RWPE2 (cell line): ENCODE measurements at regions not wholly inside any gene's neighbourhood (a gene's known extent, or its start where the extent isn't known, plus 50 kb on each side); places are given as distances from the start of the nearest gene placed in this dataset.
A peak's percentile ranks its signal among the peaks of the same experiment; 100 is the strongest.

Experiments used
- ATAC-seq: fragments of 200-7000 bp; cut with Tn5 transposase; 3 replicates; pipeline ENCODE4 v1.9.1; 2021; ENCODE audit warnings: low read depth
- DNase-seq: peaks from one replicate; pipeline ENCODE4 v3.0.0-alpha.2; 2020; ENCODE audit warnings: low spot score
- H3K27ac ChIP-seq: fragments of 450-650 bp; 2 replicates; pipeline ENCODE4 v1.5.1; 2017; ENCODE audit warnings: mild to moderate bottlenecking; ENCODE audit not compliant: poor library complexity, severe bottlenecking
- H3K27me3 ChIP-seq: fragments of 250-450 bp; sonication (Bioruptor Pico); 2 replicates; pipeline ENCODE4 v1.5.1; 2021; ENCODE audit warnings: mild to moderate bottlenecking, moderate library complexity; ENCODE audit not compliant: insufficient read depth, poor library complexity, severe bottlenecking
- H3K36me3 ChIP-seq: fragments of 250-450 bp; sonication (Bioruptor Pico); 2 replicates; pipeline ENCODE4 v1.5.1; 2020; ENCODE audit warnings: low read depth, mild to moderate bottlenecking, moderate library complexity
- H3K4me1 ChIP-seq: fragments of 250-450 bp; sonication (Bioruptor Pico); 2 replicates; pipeline ENCODE4 v1.5.1; 2021; ENCODE audit warnings: mild to moderate bottlenecking, moderate library complexity; ENCODE audit not compliant: insufficient read depth, poor library complexity, severe bottlenecking
- H3K4me3 ChIP-seq: fragments of 250-450 bp; sonication (Bioruptor Pico); 2 replicates; pipeline ENCODE4 v1.5.1; 2021; ENCODE audit warnings: mild to moderate bottlenecking, moderate library complexity; ENCODE audit not compliant: severe bottlenecking
- H3K9me3 ChIP-seq: fragments of 250-450 bp; sonication (Bioruptor Pico); 2 replicates; pipeline ENCODE4 v1.5.1; 2021; ENCODE audit warnings: mild to moderate bottlenecking, moderate library complexity; ENCODE audit not compliant: severe bottlenecking
- CTCF ChIP-seq: fragments of 450-650 bp; IDR thresholded peaks from one replicate; pipeline ENCODE4 v1.5.1; 2017; ENCODE audit warnings: mild to moderate bottlenecking, moderate library complexity; ENCODE audit not compliant: poor library complexity, severe bottlenecking

GRCh38 chr22:46065691-46066454 is 84.5 kb upstream of the PPARA start:
- Histone ChIP-seq H3K4me1 (peaks cover 36% of the 10 kb centered on the region), H3K36me3 (no peaks in the 10 kb centered on the region), H3K27ac (peak overlapping the region; percentile 99), H3K4me3 (peak overlapping the region; percentile 64), H3K27me3 (no peaks in the 10 kb centered on the region), H3K9me3 (no peaks in the 10 kb centered on the region)
- no peak for TF ChIP-seq CTCF
- ATAC-seq (no peak), DNase-seq (no peak)

- DNase-seq: no peak
These were observed 83.6 kb upstream of the PPARA start for GRCh38 chr22:46066691-46067090.

GRCh38 chr22:46067159-46068111 is 82.9 kb upstream of the PPARA start:
- no peaks in the 10 kb centered on the region for H3K27me3 ChIP-seq
- ATAC-seq: peak; percentile 0; the same call in 1 of the 3 replicates
- H3K27ac ChIP-seq: peak overlapping the region; percentile 99
- no peak for DNase-seq
- TF ChIP-seq CTCF: no peak
- peaks cover 4% of the 10 kb centered on the region for H3K36me3 ChIP-seq
- no peaks in the 10 kb centered on the region for H3K9me3 ChIP-seq
- H3K4me1 ChIP-seq: peaks cover 36% of the 10 kb centered on the region
- H3K4me3 ChIP-seq: peak overlapping the region; percentile 64

More at GRCh38 chr22:46066691-46067090, 83.6 kb upstream of the PPARA start:
- Histone ChIP-seq H3K4me3 (peak overlapping the region; percentile 64), H3K27ac (peak overlapping the region; percentile 99), H3K36me3 (no peaks in the 10 kb centered on the region), H3K9me3 (no peaks in the 10 kb centered on the region), H3K27me3 (no peaks in the 10 kb centered on the region), H3K4me1 (peaks cover 36% of the 10 kb centered on the region)
- ATAC-seq: peak; percentile 13
- no peak for TF ChIP-seq CTCF

- Histone ChIP-seq H3K4me1 (peaks cover 31% of the 10 kb centered on the region), H3K27ac (peak overlapping the region; percentile 99), H3K27me3 (no peaks in the 10 kb centered on the region), H3K4me3 (peak overlapping the region; percentile 64), H3K36me3 (peaks cover 11% of the 10 kb centered on the region), H3K9me3 (no peaks in the 10 kb centered on the region)
- ATAC-seq (no peak), DNase-seq (no peak)
- no peak for TF ChIP-seq CTCF
These were observed 82.1 kb upstream of the PPARA start for GRCh38 chr22:46068181-46068592.
